ENCODE measurements at regions not wholly inside any gene's neighbourhood (a gene's known extent, or its start where the extent isn't known, plus 50 kb on each side); places are given as distances from the start of the nearest gene placed in this dataset.
A peak's percentile ranks its signal among the peaks of the same experiment; 100 is the strongest.

- no peak for DNase-seq (ENCODE audit: low read depth)
Observed at GRCh38 chr18:45168866-45169600, 446.2 kb upstream of the SLC14A2 start.

GRCh38 chr18:45169610-45170009 is 445.7 kb upstream of the SLC14A2 start:
- DNase-seq (ENCODE audit: low read depth) = no peak

DNA sequence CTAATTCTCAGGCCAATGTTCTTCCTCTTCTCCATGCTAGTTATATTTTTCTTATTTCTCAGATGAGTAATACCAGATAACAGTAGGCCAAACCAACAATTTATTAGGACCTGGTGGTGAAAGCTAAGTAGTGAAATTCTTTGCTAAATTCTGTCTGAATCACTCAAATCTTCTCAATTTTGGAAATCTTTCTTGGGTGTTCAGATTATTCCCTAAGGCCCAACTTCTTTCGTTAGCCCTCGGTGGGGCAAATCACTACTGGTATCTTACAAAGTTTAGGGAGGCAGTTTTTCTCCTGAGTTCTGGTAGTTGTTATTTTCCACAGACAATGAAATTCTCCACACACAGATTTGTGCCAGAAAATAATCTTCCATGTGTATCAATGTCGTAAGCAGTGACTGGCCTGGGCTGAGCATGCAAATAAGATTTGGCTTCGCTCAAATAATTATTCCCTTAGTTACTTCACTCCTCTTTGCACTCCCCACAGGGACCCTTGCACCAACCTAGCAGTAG is 443.5 kb upstream of the SLC14A2 start:
- no peak for DNase-seq (ENCODE audit: low read depth)

DNA sequence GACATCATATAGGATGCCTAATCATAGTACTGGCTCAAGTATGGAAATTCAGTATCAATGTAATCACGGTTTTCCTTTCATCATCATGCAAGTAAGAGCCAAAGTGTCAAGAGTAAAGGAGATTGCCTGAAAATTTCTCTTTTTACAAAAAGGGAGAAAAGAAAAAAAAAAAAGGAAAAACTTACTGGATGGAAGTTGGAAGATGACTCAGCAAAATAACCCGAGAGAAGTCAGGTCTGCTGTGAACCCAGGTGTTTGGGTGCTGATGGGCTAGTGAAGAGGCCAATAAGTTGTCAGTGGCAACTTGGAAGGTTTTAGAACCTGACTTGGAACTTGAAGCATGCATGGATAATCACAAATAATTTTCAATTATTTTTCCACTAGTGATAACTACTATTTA is 441.9 kb upstream of the SLC14A2 start:
- DNase-seq (ENCODE audit: low read depth) = no peak

DNA sequence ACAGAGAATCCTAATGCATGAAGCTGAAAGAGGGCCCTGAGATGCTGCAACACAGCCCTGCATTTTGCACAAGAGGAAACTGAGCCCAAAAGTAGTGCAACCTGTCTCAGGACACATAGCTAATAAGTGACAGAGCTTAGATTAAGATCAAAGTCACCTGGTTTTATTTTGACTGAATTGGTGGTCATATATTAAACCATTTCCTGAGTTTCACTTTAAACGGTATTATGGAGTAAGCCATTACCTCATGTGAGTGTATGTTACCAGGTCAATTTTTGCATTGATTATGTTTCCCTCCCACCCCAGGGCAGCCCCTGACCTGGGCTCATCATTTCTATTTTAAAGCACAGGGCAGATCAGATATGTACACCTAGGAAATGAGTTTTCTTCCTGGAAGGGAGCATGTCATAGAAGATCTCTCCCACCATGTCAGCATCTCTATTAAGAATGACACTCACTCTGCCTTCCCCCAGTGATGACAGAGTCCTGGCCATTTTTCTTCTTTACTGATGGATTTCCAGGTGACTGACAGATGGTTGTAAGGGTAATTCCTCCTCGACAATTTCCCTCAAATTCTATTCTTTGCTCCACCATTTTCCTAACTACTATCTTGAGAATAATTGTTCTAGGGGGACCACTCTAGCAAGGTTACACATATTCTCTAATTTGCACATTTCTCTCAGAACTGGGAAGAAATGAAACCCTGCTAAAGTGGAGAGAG is 441.3 kb upstream of the SLC14A2 start:
- no peak for DNase-seq (ENCODE audit: low read depth)

GRCh38 chr18:45174629-45175136 is 440.6 kb upstream of the SLC14A2 start:
- no peak for DNase-seq (ENCODE audit: low read depth)

DNA sequence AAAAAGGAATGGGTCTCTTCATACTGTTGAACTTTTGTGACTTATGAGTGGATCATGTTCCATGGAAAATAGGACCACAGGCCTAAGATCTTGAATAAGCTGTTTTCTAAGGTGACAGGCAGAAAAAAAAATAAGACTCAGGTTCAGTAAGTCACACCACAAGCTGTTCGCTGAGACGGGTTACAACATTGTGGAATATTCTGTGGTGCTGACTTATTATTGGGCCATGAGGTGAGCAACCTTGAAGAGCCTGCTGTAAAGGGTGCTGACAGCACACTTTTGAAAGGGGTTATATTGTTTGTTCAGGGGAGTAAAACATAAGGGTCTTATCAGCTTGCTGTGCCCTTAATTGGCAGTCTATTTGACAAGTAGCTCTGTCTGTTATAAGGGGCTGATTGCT is 439.8 kb upstream of the SLC14A2 start:
- DNase-seq (ENCODE audit: low read depth) = no peak

- DNase-seq (ENCODE audit: low read depth) = no peak
Observed at GRCh38 chr18:45186832-45187231, 428.4 kb upstream of the SLC14A2 start.

DNA sequence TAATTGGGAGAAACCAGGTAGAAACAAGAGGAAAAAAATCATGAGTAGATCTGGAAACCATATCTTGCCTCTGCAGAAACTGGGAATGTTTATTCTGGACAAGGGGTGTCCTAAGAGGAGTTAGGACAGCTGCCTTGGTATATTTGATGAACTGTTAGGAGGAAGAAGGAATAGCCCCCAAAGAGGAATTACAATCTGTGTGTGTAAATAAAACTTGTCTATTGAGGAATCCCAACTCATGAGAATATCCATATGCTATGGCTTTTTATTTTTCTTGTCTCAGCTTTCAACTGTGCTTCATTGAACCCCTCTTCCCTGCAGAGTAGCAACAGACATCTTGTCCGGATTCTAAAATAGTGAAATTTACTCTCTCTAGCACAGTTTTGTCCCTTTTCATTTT is 423.5 kb upstream of the SLC14A2 start:
- DNase-seq (ENCODE audit: low read depth) = no peak

GRCh38 chr18:45197526-45197970 is 417.7 kb upstream of the SLC14A2 start:
- DNase-seq (ENCODE audit: low read depth) = no peak

DNA sequence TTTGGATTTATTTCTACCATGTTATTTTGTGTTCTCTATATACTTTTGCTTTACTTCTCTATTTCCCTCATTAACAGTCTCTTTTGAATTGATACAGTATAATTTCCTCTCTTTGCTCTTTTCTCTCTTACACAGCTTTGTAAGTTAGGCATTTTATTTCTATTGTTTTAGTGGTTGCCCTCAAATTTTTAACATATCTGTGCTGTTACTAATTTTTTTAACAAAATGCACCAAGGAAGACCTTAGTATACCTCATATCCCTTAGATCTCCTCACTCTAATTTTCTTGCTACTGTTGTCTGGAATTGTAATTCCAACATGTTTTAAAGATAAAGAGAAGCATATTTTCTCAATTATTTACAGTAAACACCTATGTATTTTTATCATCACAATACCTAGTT is 416.8 kb upstream of the SLC14A2 start:
- DNase-seq (ENCODE audit: low read depth) = no peak

GRCh38 chr18:45201029-45201428 is 414.2 kb upstream of the SLC14A2 start:
- no peak for DNase-seq (ENCODE audit: low read depth)

GRCh38 chr18:45201489-45201888 is 413.8 kb upstream of the SLC14A2 start:
- DNase-seq (ENCODE audit: low read depth) = no peak

DNA sequence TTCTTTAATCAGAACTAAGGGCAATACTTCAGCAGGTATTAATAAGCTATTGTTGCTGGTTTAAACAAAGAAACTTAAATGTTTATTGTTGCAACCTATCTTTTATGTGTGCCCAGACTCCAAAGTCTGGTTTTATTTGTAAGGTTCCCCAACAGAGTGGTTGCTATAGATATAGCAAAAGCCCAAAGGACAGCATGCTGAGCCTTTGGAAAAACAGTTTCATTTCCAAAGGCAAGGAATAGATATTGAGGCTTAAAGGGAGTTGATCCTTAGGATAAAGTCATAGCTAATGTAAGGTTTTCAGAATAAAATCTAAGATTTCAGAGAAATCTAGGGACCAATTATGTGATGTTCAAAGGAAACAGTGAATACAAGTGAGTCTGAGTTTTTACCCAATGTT is 413.2 kb upstream of the SLC14A2 start:
- no peak for DNase-seq (ENCODE audit: low read depth)

DNA sequence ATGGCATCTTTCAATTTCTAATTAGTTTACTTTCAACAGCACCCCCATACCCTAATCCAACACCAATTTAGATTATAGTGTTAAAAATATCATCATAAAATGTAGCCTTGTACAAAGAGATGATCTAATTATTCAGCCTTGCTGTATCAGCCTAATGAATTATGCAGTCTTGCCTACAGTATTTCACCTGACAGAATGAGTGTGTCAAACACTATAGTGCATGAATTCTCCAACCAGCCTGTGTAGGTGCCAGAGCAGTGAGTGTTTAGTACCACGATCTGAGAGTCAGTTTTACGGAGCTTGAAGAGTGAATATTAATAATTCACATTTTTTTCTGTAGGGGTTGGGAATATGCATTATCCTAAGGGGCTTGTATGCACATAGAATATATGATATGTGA is 411.6 kb upstream of the SLC14A2 start:
- DNase-seq (ENCODE audit: low read depth) = no peak

GRCh38 chr18:45207328-45207727 is 407.9 kb upstream of the SLC14A2 start:
- DNase-seq (ENCODE audit: low read depth) = no peak

GRCh38 chr18:45208164-45208563 is 407.1 kb upstream of the SLC14A2 start:
- no peak for DNase-seq (ENCODE audit: low read depth)

DNA sequence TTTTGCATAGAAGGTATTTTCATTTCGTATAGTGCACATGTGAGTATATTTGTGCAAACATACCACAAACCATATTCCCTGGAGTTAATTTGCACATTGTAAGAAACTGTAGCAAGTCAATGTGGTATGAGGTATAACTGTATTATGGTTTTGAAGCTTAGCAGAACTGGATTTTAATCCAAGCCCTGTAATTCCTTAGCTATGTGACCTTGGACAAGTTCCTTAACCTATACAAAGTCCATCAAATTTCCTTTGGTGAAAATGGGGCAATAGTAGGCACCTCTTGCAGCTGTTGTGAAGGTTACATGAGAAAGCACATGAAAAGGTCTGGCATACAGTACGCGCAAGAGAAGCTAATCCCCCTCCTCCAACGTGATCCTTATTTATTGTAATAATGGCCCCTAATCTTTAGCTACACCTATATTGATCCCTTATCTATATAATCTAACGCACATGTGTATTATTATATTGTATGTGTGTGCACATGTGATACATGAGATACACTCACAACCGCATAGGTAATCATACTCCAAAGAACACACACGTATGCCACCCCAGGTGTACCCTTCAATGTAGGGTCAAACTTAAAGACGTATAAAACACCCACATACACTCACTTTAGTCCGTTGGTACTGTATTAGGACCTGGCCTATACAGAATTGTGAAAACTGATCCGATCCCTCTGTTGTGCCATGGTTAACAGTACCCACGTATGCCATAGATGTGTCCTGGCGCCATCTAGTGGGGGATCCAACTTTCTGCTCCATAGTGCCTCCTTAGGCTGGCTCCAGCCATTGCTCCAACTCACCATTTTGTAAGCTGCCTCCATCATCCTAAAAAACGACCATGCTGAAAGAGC is 402.9 kb upstream of the SLC14A2 start:
- peak; percentile 59 for DNase-seq (ENCODE audit: low read depth)

- no peak for DNase-seq (ENCODE audit: low read depth)
Observed at GRCh38 chr18:45213040-45213333, 402.3 kb upstream of the SLC14A2 start.

DNA sequence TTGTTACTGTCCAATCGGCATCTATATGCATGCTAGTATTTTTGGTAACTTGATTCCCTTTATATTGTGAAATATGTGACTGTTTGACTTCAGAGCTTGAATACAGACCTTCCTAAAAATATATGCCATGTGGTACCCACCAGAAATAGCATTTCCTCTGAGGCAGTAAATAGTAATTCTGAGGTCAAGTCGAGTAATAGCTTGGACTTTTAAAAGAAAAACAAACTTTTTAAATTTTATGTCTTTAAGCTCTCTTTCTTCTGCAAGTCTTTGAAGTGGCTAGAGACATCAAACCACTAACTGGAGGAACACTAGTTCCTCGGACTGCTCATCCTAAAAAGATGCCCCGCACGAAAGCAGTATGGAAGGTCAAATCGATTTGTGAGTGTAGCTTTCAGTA is 396.8 kb upstream of the SLC14A2 start:
- no peak for DNase-seq (ENCODE audit: low read depth)

DNA sequence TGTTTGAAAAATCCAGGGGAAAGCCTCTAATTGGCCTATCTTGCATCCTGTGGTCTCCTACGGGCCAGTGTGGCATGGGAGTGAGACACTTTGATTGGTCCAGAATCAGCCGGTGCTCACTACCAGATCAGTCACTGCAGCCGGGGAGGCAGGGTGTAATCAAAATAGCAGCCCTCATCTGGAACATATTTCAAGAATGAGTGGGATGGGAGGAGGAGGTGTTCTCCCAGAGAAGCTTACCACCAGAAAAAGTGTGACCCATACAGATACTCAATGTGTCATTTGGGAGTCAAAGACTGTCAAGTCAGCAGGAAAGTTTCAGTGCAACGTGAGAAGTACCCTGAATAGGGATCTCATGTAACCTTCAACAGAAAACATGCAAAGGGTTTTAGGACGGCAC is 393.9 kb upstream of the SLC14A2 start:
- DNase-seq (ENCODE audit: low read depth) = no peak

DNA sequence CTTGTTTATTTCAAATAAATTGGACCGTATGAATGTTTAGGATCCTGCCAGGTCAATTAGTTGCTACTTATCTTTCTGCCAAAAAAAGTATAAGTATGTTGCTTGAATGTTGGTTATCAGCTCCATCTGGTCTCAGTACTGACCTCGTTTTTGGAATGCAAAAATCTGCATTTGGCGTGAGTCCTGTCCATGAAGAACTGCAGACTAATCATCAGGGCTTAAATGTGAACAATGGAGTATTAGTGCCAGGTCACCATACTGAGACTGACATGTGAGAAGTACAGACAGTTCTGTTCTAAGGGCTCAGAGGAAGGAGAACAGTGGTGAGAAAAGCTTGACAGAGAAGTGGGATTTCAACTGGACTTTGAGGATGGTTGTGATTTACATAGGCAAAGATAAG is 393.1 kb upstream of the SLC14A2 start:
- DNase-seq (ENCODE audit: low read depth) = no peak
